ENCODE measurements at regions not wholly inside any gene's neighbourhood (a gene's known extent, or its start where the extent isn't known, plus 50 kb on each side); places are given as distances from the start of the nearest gene placed in this dataset.

DNA sequence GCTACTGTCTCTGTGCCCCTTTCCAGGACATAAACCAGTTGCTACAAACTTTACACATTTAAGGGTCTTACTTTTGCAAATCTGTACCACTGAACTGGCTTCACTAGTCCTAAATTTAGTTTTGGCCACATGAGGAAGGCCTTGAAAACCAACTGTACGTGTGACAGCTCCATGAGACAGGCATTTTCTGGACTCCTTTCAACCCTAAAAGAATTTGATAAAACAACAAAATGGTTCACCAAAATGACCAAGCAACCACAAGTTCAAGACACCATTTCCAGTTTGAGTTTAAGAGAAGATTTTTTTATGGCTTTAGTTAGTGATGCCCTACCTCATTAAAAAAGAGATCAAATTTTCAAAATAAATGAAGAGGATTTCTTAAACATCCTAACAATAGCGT lies 246.4 kb downstream of the ZNF674 start:
- no peaks in the 10 kb centered on the region for H3K36me3 Mint-ChIP-seq (ENCODE audit: low read depth)
- no peaks in the 10 kb centered on the region for H3K9me3 Mint-ChIP-seq
- H3K27me3 Mint-ChIP-seq = no peaks in the 10 kb centered on the region
- no peaks in the 10 kb centered on the region for H3K4me1 Mint-ChIP-seq (ENCODE audit: low read depth)
- no peak overlapping the region for H3K4me3 Mint-ChIP-seq
- no peak overlapping the region for H3K27ac Mint-ChIP-seq

DNA sequence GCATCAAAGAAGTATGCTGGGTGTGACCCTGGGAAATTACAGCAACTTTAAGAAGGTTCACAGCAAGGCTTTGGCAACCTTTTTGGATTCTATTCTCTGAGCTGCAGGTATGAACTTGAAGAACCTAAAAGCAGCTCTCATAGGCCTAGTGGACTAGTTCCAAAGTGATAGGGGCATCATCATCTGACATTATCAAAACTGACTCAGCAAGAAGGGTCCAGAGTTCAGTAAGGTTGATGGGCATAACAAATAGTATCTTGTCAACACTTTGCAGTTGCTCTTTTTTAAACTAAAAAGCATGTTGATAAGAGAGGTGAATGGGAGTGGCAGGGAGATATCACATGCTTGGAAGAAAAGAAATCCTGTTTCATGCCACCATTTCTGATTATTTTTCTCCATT lies 249.3 kb downstream of the ZNF674 start:
- H3K4me3 Mint-ChIP-seq = no peak overlapping the region
- H3K4me1 Mint-ChIP-seq (ENCODE audit: low read depth) = no peaks in the 10 kb centered on the region
- H3K36me3 Mint-ChIP-seq (ENCODE audit: low read depth) = no peaks in the 10 kb centered on the region
- no peaks in the 10 kb centered on the region for H3K27me3 Mint-ChIP-seq
- H3K27ac Mint-ChIP-seq = no peak overlapping the region
- no peaks in the 10 kb centered on the region for H3K9me3 Mint-ChIP-seq

DNA sequence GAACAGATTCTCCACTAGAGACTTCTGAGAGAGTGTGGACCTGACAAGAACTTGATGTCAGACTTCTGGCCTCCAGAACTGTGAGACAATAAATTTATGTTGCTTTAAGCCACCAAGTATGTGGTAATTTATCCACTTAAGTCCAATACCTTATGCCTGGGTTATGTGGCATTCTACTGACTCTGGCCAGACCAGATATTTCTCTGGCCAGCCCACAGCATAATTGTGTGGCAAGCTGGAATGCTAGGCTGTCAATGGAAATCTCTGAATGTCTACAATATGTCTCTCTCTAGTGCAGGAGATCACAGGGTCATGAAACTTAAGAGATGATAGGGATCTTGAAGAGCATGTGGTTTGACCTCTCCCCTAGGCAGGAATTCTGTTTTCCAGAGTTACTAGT lies 251.0 kb downstream of the ZNF674 start:
- Mint-ChIP-seq H3K4me1 (ENCODE audit: low read depth) (no peaks in the 10 kb centered on the region), H3K27ac (no peak overlapping the region)

DNA sequence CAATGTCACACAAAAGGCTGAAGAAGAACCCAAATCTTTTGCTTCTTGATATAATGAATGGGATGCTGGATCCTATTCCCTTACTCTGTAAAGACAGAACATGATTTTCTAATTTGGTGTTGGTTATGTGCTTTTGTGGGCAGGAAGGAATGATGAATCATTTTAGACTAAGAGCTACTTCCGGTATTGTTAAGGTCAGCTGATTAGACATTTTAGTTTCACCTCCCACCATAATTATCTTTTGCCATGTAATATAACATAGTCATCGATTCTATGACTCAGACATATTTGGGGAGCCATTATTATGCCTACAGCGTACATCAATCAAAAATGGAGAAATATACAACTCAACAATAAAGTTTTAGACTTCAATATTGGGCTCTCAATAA lies 265.3 kb downstream of the ZNF674 start:
- Mint-ChIP-seq H3K27me3 (no peaks in the 10 kb centered on the region), H3K4me3 (no peak overlapping the region), H3K27ac (peak overlapping the region; percentile 90), H3K9me3 (no peaks in the 10 kb centered on the region), H3K4me1 (ENCODE audit: low read depth) (peaks cover 26% of the 10 kb centered on the region), H3K36me3 (ENCODE audit: low read depth) (no peaks in the 10 kb centered on the region)

More for the DNA sequence above, 251.0 kb downstream of the ZNF674 start:
- Mint-ChIP-seq H3K36me3 (ENCODE audit: low read depth) (no peaks in the 10 kb centered on the region), H3K27me3 (no peaks in the 10 kb centered on the region), H3K9me3 (no peaks in the 10 kb centered on the region), H3K4me3 (no peak overlapping the region)

DNA sequence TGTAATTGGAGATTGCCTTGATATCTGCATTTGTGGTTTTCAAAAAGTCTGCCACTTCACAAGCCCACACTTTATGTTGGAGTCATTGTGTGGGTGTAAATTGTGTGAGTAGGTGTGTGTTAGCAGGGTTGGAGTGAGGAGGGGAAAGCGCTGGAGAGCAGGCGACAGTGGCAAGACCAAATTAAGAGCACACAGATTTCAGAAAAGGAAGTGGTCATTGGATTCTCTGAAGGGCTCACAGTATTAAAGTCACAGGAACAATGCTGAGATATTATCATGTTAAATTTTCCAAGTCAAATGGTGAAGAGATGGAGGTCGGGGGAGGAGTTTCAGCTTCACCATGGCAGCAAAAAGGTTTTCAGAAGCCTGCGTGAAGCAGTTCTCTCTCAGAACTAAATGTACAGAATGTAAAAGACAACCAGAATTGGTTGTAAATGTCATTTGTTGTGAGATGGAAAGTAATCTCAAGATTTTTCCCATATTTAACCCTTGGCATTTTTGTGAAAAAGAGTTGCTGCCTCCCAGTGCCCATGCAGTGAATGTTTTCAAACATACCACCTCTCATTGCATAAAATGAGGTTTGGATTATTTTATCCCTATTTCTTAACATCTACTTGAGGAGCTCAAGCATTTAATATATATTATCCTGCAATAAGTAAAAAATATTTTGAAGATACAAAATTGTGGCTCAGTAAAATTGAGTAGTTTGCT lies 265.9 kb downstream of the ZNF674 start:
- Mint-ChIP-seq H3K27ac (peak overlapping the region; percentile 90), H3K27me3 (no peaks in the 10 kb centered on the region), H3K4me1 (ENCODE audit: low read depth) (peaks cover 26% of the 10 kb centered on the region), H3K4me3 (peak overlapping the region; percentile 49), H3K36me3 (ENCODE audit: low read depth) (no peaks in the 10 kb centered on the region), H3K9me3 (no peaks in the 10 kb centered on the region)

DNA sequence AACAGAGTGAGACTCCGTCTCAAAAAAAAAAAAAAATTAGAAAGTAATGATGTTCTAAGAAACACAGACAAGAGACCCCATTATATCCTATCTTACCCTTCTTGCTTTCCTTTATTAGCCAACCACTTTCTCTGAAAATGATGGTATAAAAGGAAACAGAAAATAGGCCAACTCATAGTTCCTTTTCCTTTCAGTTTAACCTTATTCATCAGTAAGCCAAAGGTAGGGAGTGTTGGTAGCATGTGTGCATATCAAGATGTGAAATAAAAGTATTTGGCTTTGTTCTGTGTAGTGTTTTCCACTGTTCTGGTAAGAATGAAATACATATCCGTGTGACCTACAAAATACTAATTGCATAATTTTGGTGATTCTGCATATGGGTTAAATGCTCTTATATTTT lies 266.6 kb downstream of the ZNF674 start:
- no peaks in the 10 kb centered on the region for H3K9me3 Mint-ChIP-seq
- peak overlapping the region; percentile 49 for H3K4me3 Mint-ChIP-seq
- H3K27me3 Mint-ChIP-seq = no peaks in the 10 kb centered on the region
- no peaks in the 10 kb centered on the region for H3K36me3 Mint-ChIP-seq (ENCODE audit: low read depth)
- H3K27ac Mint-ChIP-seq = peak overlapping the region; percentile 90
- peaks cover 26% of the 10 kb centered on the region for H3K4me1 Mint-ChIP-seq (ENCODE audit: low read depth)

DNA sequence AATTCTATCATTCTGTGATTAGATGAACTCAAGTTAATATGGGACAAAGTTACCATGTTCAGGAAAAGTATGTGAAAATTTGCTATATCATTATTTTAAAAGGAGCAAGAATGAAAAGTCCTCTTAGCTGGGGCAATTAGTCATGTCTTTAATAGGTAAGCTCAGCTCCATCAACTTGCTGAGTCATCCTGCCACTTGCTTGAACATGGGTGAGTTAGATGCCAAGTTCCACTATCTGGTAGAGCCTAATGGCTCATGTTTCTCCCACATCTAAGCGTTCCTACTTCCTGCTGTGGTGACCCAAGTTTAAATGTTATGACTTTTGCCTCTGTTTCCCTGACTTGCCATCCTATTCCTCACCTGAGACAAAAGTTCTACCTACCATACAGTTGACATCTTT lies 276.8 kb downstream of the ZNF674 start:
- Mint-ChIP-seq H3K27ac (no peak overlapping the region), H3K36me3 (ENCODE audit: low read depth) (no peaks in the 10 kb centered on the region), H3K27me3 (no peaks in the 10 kb centered on the region), H3K9me3 (no peaks in the 10 kb centered on the region), H3K4me3 (no peak overlapping the region), H3K4me1 (ENCODE audit: low read depth) (peaks cover 11% of the 10 kb centered on the region)

DNA sequence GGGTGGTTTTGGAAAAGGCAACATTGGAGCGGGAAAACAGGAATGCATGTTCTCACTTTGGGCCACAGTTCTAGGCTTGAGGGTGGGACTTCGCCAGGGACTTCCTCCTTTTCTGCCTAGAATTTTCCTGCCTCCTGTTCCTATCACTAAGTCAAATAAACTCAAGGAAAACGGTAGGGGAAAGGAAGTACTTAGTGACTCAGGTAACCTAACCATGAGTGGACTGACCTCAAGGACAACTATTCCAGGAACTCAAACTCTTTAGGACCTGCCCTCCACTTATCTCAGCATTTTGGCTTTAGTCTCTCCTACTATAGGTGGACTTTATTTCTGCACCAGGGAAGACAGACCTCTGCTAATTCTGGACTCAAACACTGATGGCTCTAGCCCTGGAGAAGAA lies 281.7 kb downstream of the ZNF674 start:
- no peaks in the 10 kb centered on the region for H3K36me3 Mint-ChIP-seq (ENCODE audit: low read depth)
- no peak overlapping the region for H3K4me3 Mint-ChIP-seq
- no peak overlapping the region for H3K27ac Mint-ChIP-seq
- H3K4me1 Mint-ChIP-seq (ENCODE audit: low read depth) = peaks cover 8% of the 10 kb centered on the region
- H3K27me3 Mint-ChIP-seq = no peaks in the 10 kb centered on the region
- no peaks in the 10 kb centered on the region for H3K9me3 Mint-ChIP-seq

DNA sequence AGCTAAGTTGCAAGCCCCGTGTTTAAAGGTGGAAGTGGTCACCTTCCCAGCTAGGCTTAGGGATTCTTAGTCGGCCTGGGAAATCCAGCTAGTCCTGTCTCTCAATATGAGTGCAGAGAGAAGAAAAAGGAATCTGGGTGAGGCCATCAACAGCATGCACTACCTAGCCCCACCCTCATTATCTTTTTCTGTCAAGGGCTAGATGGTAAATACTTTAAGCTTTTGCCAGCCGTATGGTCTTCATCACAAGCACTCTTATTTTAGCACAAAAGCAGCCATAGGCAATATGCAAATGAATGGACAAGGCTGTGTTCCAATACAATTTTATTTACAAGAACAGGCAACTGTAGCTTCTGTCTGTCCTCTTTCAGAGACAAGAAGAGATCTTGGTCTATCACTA lies 282.9 kb downstream of the ZNF674 start:
- Mint-ChIP-seq H3K4me3 (no peak overlapping the region), H3K36me3 (ENCODE audit: low read depth) (no peaks in the 10 kb centered on the region), H3K27ac (no peak overlapping the region), H3K9me3 (no peaks in the 10 kb centered on the region), H3K4me1 (ENCODE audit: low read depth) (peaks cover 3% of the 10 kb centered on the region), H3K27me3 (no peaks in the 10 kb centered on the region)

DNA sequence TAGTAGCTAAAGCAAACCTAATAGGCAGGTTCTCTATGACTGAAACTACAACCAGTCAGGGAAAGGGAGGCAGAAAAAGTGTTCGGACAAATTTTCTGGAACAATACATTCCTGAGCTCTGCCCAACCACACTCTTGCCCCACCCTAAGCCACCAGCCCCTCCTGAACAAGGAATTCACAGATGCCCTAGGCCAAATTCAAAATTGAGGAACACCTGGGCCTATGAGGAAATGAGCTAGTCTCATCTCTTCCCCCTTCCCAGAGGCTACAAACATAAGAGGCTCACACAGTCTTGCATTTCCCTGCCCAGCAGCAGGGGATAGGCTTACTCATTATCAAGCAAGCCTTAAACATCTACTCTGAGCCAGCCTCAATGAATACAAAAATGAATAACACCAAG lies 284.7 kb downstream of the ZNF674 start:
- no peaks in the 10 kb centered on the region for H3K27me3 Mint-ChIP-seq
- H3K9me3 Mint-ChIP-seq = no peaks in the 10 kb centered on the region
- H3K4me3 Mint-ChIP-seq = no peak overlapping the region
- no peak overlapping the region for H3K27ac Mint-ChIP-seq
- H3K4me1 Mint-ChIP-seq (ENCODE audit: low read depth) = peaks cover 10% of the 10 kb centered on the region
- no peaks in the 10 kb centered on the region for H3K36me3 Mint-ChIP-seq (ENCODE audit: low read depth)

DNA sequence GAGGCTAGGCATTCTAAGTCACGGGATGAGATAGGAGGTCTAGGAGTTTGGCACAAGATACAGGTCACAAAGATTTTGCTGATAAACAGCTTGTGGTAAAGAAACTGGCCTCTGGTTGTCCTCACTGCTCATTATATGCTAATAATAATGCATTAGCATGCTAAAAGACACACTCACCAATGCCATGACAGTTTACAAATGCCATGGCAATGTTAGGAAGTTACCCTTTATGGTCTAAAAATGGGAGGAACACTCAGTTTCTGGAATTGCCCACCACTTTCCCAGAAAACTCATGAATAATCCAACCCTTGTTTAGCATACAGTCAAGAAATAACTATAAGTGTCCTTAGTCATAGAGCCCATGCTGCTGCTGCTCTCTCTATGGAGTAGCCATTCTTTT lies 286.9 kb downstream of the ZNF674 start:
- Mint-ChIP-seq H3K27me3 (no peaks in the 10 kb centered on the region), H3K36me3 (ENCODE audit: low read depth) (no peaks in the 10 kb centered on the region), H3K4me3 (no peak overlapping the region), H3K9me3 (no peaks in the 10 kb centered on the region), H3K27ac (no peak overlapping the region), H3K4me1 (ENCODE audit: low read depth) (peaks cover 10% of the 10 kb centered on the region)

DNA sequence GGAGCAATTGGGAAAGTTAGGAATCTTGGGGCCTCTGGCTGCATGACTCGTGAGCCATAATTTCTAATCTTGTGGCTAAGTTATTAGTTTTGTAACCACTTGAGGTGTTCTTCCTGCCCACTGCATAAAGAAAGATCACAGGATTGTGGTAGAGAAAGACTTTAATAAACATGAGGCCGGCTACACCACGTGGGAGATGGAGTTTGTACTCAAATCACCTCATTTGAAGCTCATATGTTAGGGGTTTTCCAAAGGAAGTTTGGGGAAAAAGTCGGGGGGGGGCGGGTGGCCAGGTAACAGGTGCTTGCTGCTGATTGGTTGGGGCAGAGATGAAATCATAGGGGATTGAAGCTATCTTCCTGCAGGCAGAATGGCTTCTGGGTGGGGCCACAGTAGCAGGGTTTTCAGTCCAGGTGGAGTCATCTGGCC lies 287.8 kb downstream of the ZNF674 start:
- peaks cover 10% of the 10 kb centered on the region for H3K4me1 Mint-ChIP-seq (ENCODE audit: low read depth)
- no peaks in the 10 kb centered on the region for H3K36me3 Mint-ChIP-seq (ENCODE audit: low read depth)
- no peaks in the 10 kb centered on the region for H3K27me3 Mint-ChIP-seq
- no peak overlapping the region for H3K4me3 Mint-ChIP-seq
- no peaks in the 10 kb centered on the region for H3K9me3 Mint-ChIP-seq
- H3K27ac Mint-ChIP-seq = no peak overlapping the region

DNA sequence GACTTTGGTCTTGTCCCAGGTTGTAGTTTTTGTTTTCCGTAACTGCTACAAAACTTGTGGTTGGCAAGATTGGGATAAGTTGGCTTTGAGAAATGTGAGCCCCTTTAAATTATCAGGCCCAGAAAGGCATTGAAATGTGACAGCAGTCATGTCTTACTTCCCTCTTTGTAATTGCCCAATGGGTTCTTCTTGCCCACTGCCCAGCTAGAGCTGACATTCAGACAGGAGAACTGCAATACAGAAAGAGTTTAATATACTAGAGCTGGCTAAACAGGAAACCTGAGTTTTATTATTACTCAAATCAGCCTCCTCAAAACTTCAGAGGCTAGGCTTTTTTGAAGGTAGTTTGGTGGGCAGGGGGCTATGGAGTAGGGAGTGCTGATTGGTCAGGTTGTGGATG lies 288.3 kb downstream of the ZNF674 start:
- no peaks in the 10 kb centered on the region for H3K9me3 Mint-ChIP-seq
- H3K27ac Mint-ChIP-seq = no peak overlapping the region
- H3K4me1 Mint-ChIP-seq (ENCODE audit: low read depth) = peaks cover 10% of the 10 kb centered on the region
- H3K4me3 Mint-ChIP-seq = no peak overlapping the region
- no peaks in the 10 kb centered on the region for H3K36me3 Mint-ChIP-seq (ENCODE audit: low read depth)
- no peaks in the 10 kb centered on the region for H3K27me3 Mint-ChIP-seq

DNA sequence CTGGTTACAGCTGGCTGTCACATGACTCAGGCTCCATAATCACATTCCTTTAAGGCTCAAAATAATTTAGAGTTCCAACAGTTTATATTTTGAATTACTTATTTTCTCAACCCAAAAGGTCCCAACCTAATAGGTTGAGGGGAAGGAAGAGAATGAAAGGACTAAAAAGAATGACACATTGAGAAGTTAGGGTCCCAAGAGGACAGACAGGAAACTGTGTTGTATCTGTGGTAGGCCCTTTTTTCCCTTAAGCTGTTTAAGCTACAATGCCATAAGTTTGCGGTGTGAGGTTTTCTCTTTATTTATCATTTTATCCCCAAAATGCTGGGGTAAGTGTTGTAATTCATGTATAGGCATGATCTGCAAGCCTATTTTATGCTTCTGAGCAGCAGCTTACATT lies 290.2 kb downstream of the ZNF674 start:
- Mint-ChIP-seq H3K27me3 (no peaks in the 10 kb centered on the region), H3K36me3 (ENCODE audit: low read depth) (no peaks in the 10 kb centered on the region), H3K9me3 (no peaks in the 10 kb centered on the region), H3K4me3 (no peak overlapping the region), H3K4me1 (ENCODE audit: low read depth) (peaks cover 10% of the 10 kb centered on the region), H3K27ac (no peak overlapping the region)

DNA sequence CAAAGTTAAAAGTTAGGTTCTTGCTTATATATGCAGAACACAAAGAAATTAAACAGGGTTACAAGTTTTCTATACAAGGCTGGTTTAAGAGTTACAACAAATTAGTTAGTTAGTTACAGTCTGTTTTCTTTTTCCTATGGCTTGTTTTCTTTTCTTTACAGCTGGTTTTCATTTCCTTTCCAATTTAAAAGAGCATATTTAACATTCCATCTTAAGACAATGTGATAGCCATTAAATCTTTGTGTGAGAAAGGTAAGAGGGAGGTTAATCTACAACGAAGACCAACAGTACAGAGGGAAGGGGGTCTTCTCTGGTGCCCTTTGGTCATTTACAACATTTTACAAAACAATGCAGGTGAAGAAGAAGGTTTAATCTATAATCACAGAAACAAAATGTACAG lies 290.6 kb downstream of the ZNF674 start:
- Mint-ChIP-seq H3K9me3 (no peaks in the 10 kb centered on the region), H3K4me3 (no peak overlapping the region), H3K27me3 (no peaks in the 10 kb centered on the region), H3K4me1 (ENCODE audit: low read depth) (peaks cover 10% of the 10 kb centered on the region), H3K36me3 (ENCODE audit: low read depth) (no peaks in the 10 kb centered on the region), H3K27ac (no peak overlapping the region)

DNA sequence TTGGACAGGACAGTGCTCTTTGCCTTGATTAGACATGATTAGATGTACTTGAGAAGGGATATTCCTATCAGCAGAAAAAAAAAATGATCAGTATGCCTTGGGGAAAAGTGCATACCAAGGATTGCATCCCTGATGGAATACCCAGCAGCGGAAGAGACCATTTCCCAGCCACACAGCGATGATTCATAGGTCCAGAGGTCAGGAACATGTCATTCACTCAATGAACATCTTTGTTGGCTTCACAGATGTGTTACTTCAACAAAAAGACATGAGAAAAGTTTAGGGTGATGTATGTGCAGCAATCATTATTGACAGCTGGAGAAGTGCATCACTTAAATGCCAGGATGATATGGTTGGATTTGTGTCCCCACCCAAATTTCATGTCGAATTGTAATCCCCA lies 293.5 kb downstream of the ZNF674 start:
- H3K9me3 Mint-ChIP-seq = no peaks in the 10 kb centered on the region
- no peaks in the 10 kb centered on the region for H3K27me3 Mint-ChIP-seq
- H3K4me3 Mint-ChIP-seq = no peak overlapping the region
- H3K4me1 Mint-ChIP-seq (ENCODE audit: low read depth) = peaks cover 1% of the 10 kb centered on the region
- H3K27ac Mint-ChIP-seq = no peak overlapping the region
- no peaks in the 10 kb centered on the region for H3K36me3 Mint-ChIP-seq (ENCODE audit: low read depth)
